Chondrocyte (in vitro differentiated cells): ENCODE measurements at regions not wholly inside any gene's neighbourhood (a gene's known extent, or its start where the extent isn't known, plus 50 kb on each side); places are given as distances from the start of the nearest gene placed in this dataset.

Experiments used
- DNase-seq: peaks from one replicate; pipeline ENCODE4 v3.0.0; 2021; ENCODE audit warnings: mixed read lengths, low spot score
- H3K27ac Mint-ChIP-seq: one replicate; pipeline ENCODE4 v1.8.0; 2021; ENCODE audit warnings: mild to moderate bottlenecking, moderate library complexity, mixed read lengths; ENCODE audit not compliant: unreplicated experiment
- H3K27me3 Mint-ChIP-seq: 2 replicates; pipeline ENCODE4 v1.8.0; 2021; ENCODE audit warnings: low read depth, mixed read lengths
- H3K36me3 Mint-ChIP-seq: 2 replicates; pipeline ENCODE4 v1.8.0; 2021; ENCODE audit warnings: low read depth, mixed read lengths
- H3K4me1 Mint-ChIP-seq: 2 replicates; pipeline ENCODE4 v1.8.0; 2021; ENCODE audit warnings: low read depth, mild to moderate bottlenecking, mixed read lengths
- H3K4me3 Mint-ChIP-seq: one replicate; pipeline ENCODE4 v1.8.0; 2021; ENCODE audit warnings: mild to moderate bottlenecking, moderate library complexity, mixed read lengths; ENCODE audit not compliant: unreplicated experiment
- H3K9me3 Mint-ChIP-seq: 2 replicates; pipeline ENCODE4 v1.8.0; 2021; ENCODE audit warnings: low read depth, mixed read lengths
- CTCF ChIP-seq: fragments of 200-600 bp; sonication (generic); IDR thresholded peaks from 2 replicates; pipeline ENCODE4 v1.5.0; 2021; ENCODE audit warnings: antibody characterized with exemption, mild to moderate bottlenecking, moderate library complexity

- Mint-ChIP-seq H3K27ac (no peak overlapping the region), H3K9me3 (no peaks in the 10 kb centered on the region), H3K4me3 (no peak overlapping the region), H3K4me1 (no peaks in the 10 kb centered on the region), H3K36me3 (no peaks in the 10 kb centered on the region), H3K27me3 (peaks cover 8% of the 10 kb centered on the region)
- no peak for DNase-seq
- TF ChIP-seq CTCF, result no peak
Measured at GRCh38 chr13:47277774-47278173, 380.9 kb upstream of the HTR2A start.

GRCh38 chr13:47268270-47268669 is 371.4 kb upstream of the HTR2A start:
- Mint-ChIP-seq H3K4me3 (no peak overlapping the region), H3K36me3 (no peaks in the 10 kb centered on the region)
- TF ChIP-seq CTCF, result no peak

GRCh38 chr13:47258384-47258783 is 361.5 kb upstream of the HTR2A start:
- Mint-ChIP-seq H3K9me3 (peaks cover 4% of the 10 kb centered on the region), H3K27ac (no peak overlapping the region), H3K4me3 (no peak overlapping the region), H3K27me3 (peaks cover 6% of the 10 kb centered on the region), H3K4me1 (no peaks in the 10 kb centered on the region), H3K36me3 (no peaks in the 10 kb centered on the region)
- TF ChIP-seq CTCF, result peak; percentile 16
- DNase-seq, result no peak

More at GRCh38 chr13:47268270-47268669, 371.4 kb upstream of the HTR2A start:
- Mint-ChIP-seq H3K9me3 (peaks cover 12% of the 10 kb centered on the region), H3K4me1 (no peaks in the 10 kb centered on the region), H3K27ac (no peak overlapping the region), H3K27me3 (peaks cover 2% of the 10 kb centered on the region)
- no peak for DNase-seq

GRCh38 chr13:47256618-47257017 is 359.8 kb upstream of the HTR2A start:
- peaks cover 6% of the 10 kb centered on the region for H3K27me3 Mint-ChIP-seq
- no peaks in the 10 kb centered on the region for H3K9me3 Mint-ChIP-seq
- H3K36me3 Mint-ChIP-seq, result no peaks in the 10 kb centered on the region
- TF ChIP-seq CTCF, result no peak
- H3K4me1 Mint-ChIP-seq, result peaks cover 6% of the 10 kb centered on the region
- H3K27ac Mint-ChIP-seq, result no peak overlapping the region
- no peak overlapping the region for H3K4me3 Mint-ChIP-seq
- no peak for DNase-seq

- Mint-ChIP-seq H3K27me3 (peaks cover 3% of the 10 kb centered on the region), H3K36me3 (no peaks in the 10 kb centered on the region), H3K9me3 (no peaks in the 10 kb centered on the region), H3K27ac (no peak overlapping the region), H3K4me1 (peaks cover 21% of the 10 kb centered on the region), H3K4me3 (no peak overlapping the region)
- no peak for DNase-seq
- no peak for TF ChIP-seq CTCF
Measured at GRCh38 chr13:47252627-47253026, 355.8 kb upstream of the HTR2A start.
